ENCODE measurements at regions not wholly inside any gene's neighbourhood (a gene's known extent, or its start where the extent isn't known, plus 50 kb on each side); places are given as distances from the start of the nearest gene placed in this dataset.

DNA sequence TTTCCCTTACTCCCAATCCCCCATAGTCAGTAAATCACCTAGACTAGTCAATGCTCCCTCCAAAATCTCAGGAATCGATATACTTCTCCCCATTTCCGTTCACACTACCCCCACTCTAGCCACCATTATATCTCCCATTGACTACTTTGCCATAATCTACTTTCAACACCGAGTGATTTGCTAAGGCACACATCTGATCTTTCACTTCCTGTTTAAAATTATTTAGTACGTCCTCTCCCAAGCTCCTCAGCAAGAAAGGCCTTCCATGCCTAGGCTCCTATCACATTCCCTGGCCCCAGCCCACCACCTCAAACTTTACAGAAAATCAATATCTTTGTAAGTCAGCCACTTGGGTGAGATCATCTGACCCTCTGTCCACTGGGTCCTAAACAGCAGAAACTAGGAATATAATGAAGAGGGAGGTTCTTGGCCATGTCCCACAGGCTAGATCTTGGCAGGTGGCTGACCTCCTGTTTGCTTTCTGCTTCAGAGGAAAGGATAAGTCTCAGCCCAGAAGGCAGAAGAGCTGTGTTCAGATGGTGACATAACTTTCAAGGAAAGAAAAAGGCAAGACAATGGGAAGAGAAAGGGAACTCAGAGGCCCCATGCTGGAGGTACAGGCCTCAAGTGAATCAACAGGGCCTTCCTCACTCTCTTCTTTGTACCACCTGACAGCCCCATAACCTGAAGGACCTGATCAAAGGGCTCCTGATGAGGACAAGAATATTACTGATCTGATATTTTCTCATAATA is 103.0 kb downstream of the RPL22L1 start:
- no peaks in the 10 kb centered on the region for H3K36me3 ChIP-seq

DNA sequence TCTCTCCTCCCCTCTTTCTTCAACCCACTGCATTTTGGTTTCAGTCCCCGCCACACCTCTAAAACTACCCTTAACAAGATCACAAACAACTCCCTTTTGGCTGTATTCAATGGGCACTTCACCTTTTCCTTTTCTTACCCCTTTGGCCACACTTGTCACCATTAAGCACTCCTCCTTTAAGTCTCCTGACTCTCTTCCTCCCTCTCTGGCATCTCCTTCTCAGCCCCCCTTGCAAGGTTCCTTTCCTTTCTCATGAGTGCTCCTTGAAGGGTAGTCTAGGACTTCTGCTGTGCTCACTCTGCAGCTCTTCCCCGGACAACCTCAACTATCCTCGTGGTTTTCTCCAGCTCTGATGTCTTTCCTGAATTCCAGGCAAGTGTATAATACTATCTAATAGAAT is 103.7 kb downstream of the RPL22L1 start:
- H3K9me3 ChIP-seq: no peaks in the 10 kb centered on the region
- H3K36me3 ChIP-seq: no peaks in the 10 kb centered on the region
- DNase-seq: no peak
- peaks cover 5% of the 10 kb centered on the region for H3K4me1 ChIP-seq
- no peak overlapping the region for H3K4me3 ChIP-seq (ENCODE audit: low read depth, low read length)
- no peaks in the 10 kb centered on the region for H3K27me3 ChIP-seq
- TF ChIP-seq, protein P1, sequence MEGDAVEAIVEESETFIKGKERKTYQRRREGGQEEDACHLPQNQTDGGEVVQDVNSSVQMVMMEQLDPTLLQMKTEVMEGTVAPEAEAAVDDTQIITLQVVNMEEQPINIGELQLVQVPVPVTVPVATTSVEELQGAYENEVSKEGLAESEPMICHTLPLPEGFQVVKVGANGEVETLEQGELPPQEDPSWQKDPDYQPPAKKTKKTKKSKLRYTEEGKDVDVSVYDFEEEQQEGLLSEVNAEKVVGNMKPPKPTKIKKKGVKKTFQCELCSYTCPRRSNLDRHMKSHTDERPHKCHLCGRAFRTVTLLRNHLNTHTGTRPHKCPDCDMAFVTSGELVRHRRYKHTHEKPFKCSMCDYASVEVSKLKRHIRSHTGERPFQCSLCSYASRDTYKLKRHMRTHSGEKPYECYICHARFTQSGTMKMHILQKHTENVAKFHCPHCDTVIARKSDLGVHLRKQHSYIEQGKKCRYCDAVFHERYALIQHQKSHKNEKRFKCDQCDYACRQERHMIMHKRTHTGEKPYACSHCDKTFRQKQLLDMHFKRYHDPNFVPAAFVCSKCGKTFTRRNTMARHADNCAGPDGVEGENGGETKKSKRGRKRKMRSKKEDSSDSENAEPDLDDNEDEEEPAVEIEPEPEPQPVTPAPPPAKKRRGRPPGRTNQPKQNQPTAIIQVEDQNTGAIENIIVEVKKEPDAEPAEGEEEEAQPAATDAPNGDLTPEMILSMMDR (IDR thresholded peaks at IDR 0.05; ENCODE audit: low read depth, low read length): no peak

More for the DNA sequence above, 103.0 kb downstream of the RPL22L1 start:
- no peaks in the 10 kb centered on the region for H3K27me3 ChIP-seq
- no peak for DNase-seq
- TF ChIP-seq, protein P1 (IDR thresholded peaks at IDR 0.05; ENCODE audit: low read depth, low read length): no peak
- peaks cover 5% of the 10 kb centered on the region for H3K4me1 ChIP-seq
- no peak overlapping the region for H3K4me3 ChIP-seq (ENCODE audit: low read depth, low read length)
- no peaks in the 10 kb centered on the region for H3K9me3 ChIP-seq

DNA sequence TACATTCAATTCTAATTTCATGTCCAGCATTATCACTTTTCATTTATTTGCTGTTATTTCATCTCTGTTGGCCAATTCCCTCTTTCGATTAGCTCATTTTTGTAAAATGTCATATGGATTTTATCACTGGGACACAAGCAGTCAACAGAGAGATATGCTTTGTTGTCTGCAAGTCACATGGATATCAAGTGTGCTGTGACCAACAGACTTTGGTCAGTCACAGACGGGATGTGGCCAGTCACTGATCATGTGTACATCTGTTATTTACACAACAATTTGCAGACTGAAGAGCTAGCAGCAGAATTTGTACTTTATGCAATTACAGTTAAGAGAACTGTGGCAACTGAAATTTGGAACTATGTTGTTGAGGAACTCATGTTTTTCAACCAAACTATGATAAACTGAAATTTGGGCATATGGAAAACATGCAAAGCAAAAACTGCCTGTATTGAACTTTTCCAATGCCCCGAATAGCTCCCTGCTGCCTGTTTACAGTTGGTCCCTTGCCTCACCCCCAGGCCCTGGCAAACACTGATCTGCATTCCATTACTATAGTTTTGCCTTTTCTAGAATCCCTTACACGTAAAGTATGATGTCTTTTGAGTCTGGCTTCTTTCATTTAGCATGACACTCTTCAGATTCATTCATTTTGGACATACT is 104.4 kb downstream of the RPL22L1 start:
- no peaks in the 10 kb centered on the region for H3K27me3 ChIP-seq
- TF ChIP-seq, protein P1 (IDR thresholded peaks at IDR 0.05; ENCODE audit: low read depth, low read length): no peak
- H3K4me1 ChIP-seq: peaks cover 5% of the 10 kb centered on the region
- H3K4me3 ChIP-seq (ENCODE audit: low read depth, low read length): no peak overlapping the region
- no peaks in the 10 kb centered on the region for H3K36me3 ChIP-seq
- no peak for DNase-seq
- no peaks in the 10 kb centered on the region for H3K9me3 ChIP-seq

DNA sequence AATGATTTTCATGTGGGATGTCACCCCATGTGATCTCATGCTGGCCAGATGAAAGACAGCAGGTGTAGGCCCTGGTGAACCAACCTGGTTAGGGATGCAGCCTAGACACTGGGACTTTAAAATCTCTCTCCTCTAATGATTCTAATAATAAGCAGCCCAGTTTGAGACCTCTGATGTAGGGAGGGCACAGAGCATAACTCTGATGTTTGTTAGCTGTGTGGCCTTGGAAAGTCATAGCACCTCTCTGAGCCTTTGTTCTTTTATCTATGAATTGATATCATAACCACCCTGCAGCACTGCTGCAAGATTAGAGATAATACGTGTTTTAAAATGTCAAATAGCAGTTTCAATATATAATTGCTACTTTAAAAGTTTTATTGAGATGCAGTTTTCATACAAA is 106.0 kb downstream of the RPL22L1 start:
- Histone ChIP-seq H3K4me1 (peaks cover 17% of the 10 kb centered on the region), H3K36me3 (no peaks in the 10 kb centered on the region), H3K9me3 (no peaks in the 10 kb centered on the region), H3K4me3 (ENCODE audit: low read depth, low read length) (no peak overlapping the region), H3K27me3 (no peaks in the 10 kb centered on the region)
- TF ChIP-seq, protein P1 (IDR thresholded peaks at IDR 0.05; ENCODE audit: low read depth, low read length): no peak
- DNase-seq: no peak

DNA sequence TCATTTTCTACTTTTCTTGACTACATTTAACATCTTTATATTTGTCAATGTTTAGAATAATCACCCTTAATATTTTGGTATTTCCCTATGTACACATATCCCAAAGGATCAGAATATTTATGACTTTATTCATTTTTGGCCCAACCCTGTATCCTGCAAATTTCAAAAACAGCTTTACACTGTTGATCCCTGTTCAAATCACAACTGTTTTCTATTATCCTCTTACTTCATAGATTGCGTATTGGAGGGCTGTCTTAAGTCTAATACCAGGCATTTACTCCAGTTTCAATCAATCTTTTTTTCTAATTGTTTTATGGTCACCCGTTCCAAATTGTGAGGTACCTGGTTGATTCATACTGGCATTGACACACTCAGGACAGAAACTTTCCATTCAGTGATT is 107.9 kb downstream of the RPL22L1 start:
- no peak for DNase-seq
- Histone ChIP-seq H3K27me3 (no peaks in the 10 kb centered on the region), H3K9me3 (no peaks in the 10 kb centered on the region), H3K4me1 (peaks cover 17% of the 10 kb centered on the region), H3K4me3 (ENCODE audit: low read depth, low read length) (no peak overlapping the region), H3K36me3 (no peaks in the 10 kb centered on the region)
- TF ChIP-seq, protein P1 (IDR thresholded peaks at IDR 0.05; ENCODE audit: low read depth, low read length): no peak

DNA sequence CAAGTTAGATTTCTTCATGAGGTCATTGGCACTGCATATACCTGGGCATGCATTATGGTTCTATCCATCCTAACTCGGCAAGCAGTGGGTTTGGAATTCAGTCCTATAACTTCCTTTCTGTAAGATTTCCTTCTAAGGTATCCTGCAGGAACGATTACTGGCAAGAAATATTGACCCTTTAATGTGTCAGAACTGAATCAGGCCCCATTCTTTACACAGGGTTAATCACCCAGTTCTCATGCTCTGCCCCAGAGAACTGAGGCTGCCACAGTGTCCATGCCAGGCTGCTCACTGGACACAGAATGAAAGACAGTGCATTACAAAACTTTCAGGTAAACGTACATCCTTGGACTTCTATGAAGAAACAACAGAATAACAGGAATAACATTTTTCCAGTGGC is 108.9 kb downstream of the RPL22L1 start:
- TF ChIP-seq, protein P1 (IDR thresholded peaks at IDR 0.05; ENCODE audit: low read depth, low read length): no peak
- no peak for DNase-seq
- H3K4me3 ChIP-seq (ENCODE audit: low read depth, low read length): no peak overlapping the region

More for the DNA sequence above, 108.9 kb downstream of the RPL22L1 start:
- Histone ChIP-seq H3K27me3 (no peaks in the 10 kb centered on the region), H3K9me3 (no peaks in the 10 kb centered on the region), H3K36me3 (no peaks in the 10 kb centered on the region), H3K4me1 (peaks cover 17% of the 10 kb centered on the region)
